Left renal pelvis (tissue), 4 donors: ENCODE measurements at regions not wholly inside any gene's neighbourhood (a gene's known extent, or its start where the extent isn't known, plus 50 kb on each side); places are given as distances from the start of the nearest gene placed in this dataset.

Source experiments
- DNase-seq, 4 donors: peaks; one replicate each; pipeline ENCODE4 v3.0.0-alpha.2; 2013; ENCODE audit warnings: low read depth in 4 of 4, low spot score in 3 of 4

GRCh38 chr13:84686973-84687372, 804.7 kb upstream of the SLITRK1 start:
- DNase-seq: no peak

GRCh38 chr13:84686458-84686857, 804.2 kb upstream of the SLITRK1 start:
- DNase-seq: no peak

- DNase-seq: no peak
These were observed 802.5 kb upstream of the SLITRK1 start for GRCh38 chr13:84684804-84685203.

GRCh38 chr13:84684048-84684662, 801.9 kb upstream of the SLITRK1 start:
- no peak for DNase-seq

GRCh38 chr13:84683448-84683847, 801.2 kb upstream of the SLITRK1 start:
- no peak for DNase-seq

GRCh38 chr13:84677836-84678235, 795.6 kb upstream of the SLITRK1 start:
- no peak for DNase-seq

GRCh38 chr13:84672616-84673015, 790.3 kb upstream of the SLITRK1 start:
- DNase-seq: no peak

GRCh38 chr13:84670245-84670644, 788.0 kb upstream of the SLITRK1 start:
- DNase-seq: peak in 1 of 4 donors; percentile 2

GRCh38 chr13:84668637-84669036, 786.4 kb upstream of the SLITRK1 start:
- no peak for DNase-seq

- DNase-seq: no peak
These were observed 780.2 kb upstream of the SLITRK1 start for GRCh38 chr13:84662491-84662890.

GRCh38 chr13:84661718-84662117, 779.4 kb upstream of the SLITRK1 start:
- no peak for DNase-seq

- no peak for DNase-seq
These were observed 777.0 kb upstream of the SLITRK1 start for GRCh38 chr13:84659359-84659661.

GRCh38 chr13:84658491-84659358, 776.5 kb upstream of the SLITRK1 start:
- no peak for DNase-seq

GRCh38 chr13:84655677-84656076, 773.4 kb upstream of the SLITRK1 start:
- DNase-seq: no peak

GRCh38 chr13:84654654-84655275, 772.5 kb upstream of the SLITRK1 start:
- no peak for DNase-seq

- no peak for DNase-seq
These were observed 771.8 kb upstream of the SLITRK1 start for GRCh38 chr13:84653915-84654534.

GRCh38 chr13:84651705-84652104, 769.4 kb upstream of the SLITRK1 start:
- DNase-seq: no peak

GRCh38 chr13:84651288-84651687, 769.0 kb upstream of the SLITRK1 start:
- no peak for DNase-seq

GRCh38 chr13:84649853-84650252, 767.6 kb upstream of the SLITRK1 start:
- DNase-seq: no peak

- no peak for DNase-seq
These were observed 765.9 kb upstream of the SLITRK1 start for GRCh38 chr13:84648069-84648640.

- DNase-seq: no peak
These were observed 764.7 kb upstream of the SLITRK1 start for GRCh38 chr13:84646957-84647356.
